Chondrocyte (in vitro differentiated cells): ENCODE measurements at regions not wholly inside any gene's neighbourhood (a gene's known extent, or its start where the extent isn't known, plus 50 kb on each side); places are given as distances from the start of the nearest gene placed in this dataset.
A peak's percentile ranks its signal among the peaks of the same experiment; 100 is the strongest.

Source experiments
- DNase-seq: peaks from one replicate; pipeline ENCODE4 v3.0.0; 2021; ENCODE audit warnings: mixed read lengths, low spot score
- H3K27ac Mint-ChIP-seq: one replicate; pipeline ENCODE4 v1.8.0; 2021; ENCODE audit warnings: mild to moderate bottlenecking, moderate library complexity, mixed read lengths; ENCODE audit not compliant: unreplicated experiment
- H3K27me3 Mint-ChIP-seq: 2 replicates; pipeline ENCODE4 v1.8.0; 2021; ENCODE audit warnings: low read depth, mixed read lengths
- H3K36me3 Mint-ChIP-seq: 2 replicates; pipeline ENCODE4 v1.8.0; 2021; ENCODE audit warnings: low read depth, mixed read lengths
- H3K4me1 Mint-ChIP-seq: 2 replicates; pipeline ENCODE4 v1.8.0; 2021; ENCODE audit warnings: low read depth, mild to moderate bottlenecking, mixed read lengths
- H3K4me3 Mint-ChIP-seq: one replicate; pipeline ENCODE4 v1.8.0; 2021; ENCODE audit warnings: mild to moderate bottlenecking, moderate library complexity, mixed read lengths; ENCODE audit not compliant: unreplicated experiment
- H3K9me3 Mint-ChIP-seq: 2 replicates; pipeline ENCODE4 v1.8.0; 2021; ENCODE audit warnings: low read depth, mixed read lengths
- CTCF ChIP-seq: fragments of 200-600 bp; sonication (generic); IDR thresholded peaks from 2 replicates; pipeline ENCODE4 v1.5.0; 2021; ENCODE audit warnings: antibody characterized with exemption, mild to moderate bottlenecking, moderate library complexity

GRCh38 chr7:28347475-28348318 lies 64.6 kb upstream of the CREB5 start:
- H3K4me1 Mint-ChIP-seq = peaks cover 30% of the 10 kb centered on the region
- TF ChIP-seq CTCF = no peak
- H3K4me3 Mint-ChIP-seq = no peak overlapping the region
- peak overlapping the region; percentile 71 for H3K27ac Mint-ChIP-seq
- H3K27me3 Mint-ChIP-seq = no peaks in the 10 kb centered on the region
- peaks cover 13% of the 10 kb centered on the region for H3K9me3 Mint-ChIP-seq
- no peak for DNase-seq
- H3K36me3 Mint-ChIP-seq = no peaks in the 10 kb centered on the region

DNA sequence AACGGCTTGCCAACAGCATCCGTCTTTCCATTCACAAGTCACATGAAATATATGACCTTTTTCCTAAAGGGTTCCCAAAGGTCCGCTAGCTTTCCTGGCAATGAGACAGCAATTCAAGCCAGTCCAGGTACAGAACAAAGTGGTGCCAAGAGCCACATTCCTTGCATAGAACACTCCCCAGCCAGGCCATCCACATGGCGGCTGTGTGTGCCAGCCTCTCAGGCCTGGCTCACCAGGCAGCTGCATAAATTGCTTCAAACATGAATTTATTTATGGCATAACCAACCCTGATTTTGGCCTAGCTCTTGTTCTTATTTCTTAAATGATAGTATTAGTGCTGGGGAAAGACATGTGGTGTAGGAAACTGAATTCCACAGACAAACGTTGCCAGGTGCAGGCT lies 63.7 kb upstream of the CREB5 start:
- H3K36me3 Mint-ChIP-seq = no peaks in the 10 kb centered on the region
- H3K4me3 Mint-ChIP-seq = no peak overlapping the region
- DNase-seq = no peak
- H3K4me1 Mint-ChIP-seq = peaks cover 30% of the 10 kb centered on the region
- no peak for TF ChIP-seq CTCF
- no peak overlapping the region for H3K27ac Mint-ChIP-seq
- H3K9me3 Mint-ChIP-seq = peaks cover 8% of the 10 kb centered on the region
- no peaks in the 10 kb centered on the region for H3K27me3 Mint-ChIP-seq

DNA sequence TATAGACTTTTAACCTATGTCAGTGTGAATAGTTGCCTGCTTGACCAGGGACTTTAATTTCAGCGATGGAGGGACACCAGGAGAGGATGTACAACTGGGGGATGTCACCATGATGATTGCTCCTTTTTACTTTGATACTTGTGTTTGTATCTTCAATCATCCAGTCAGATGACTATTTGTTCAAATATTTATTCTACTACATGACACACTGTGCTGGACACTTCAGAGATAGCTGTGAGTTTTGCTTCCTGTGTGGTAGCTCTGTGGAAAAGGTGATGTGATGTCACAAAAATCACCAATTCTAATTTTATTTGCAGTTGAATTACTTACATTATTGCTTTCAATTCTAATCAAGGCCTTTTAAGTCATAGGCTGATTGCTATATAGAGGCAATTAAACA lies 62.7 kb upstream of the CREB5 start:
- Mint-ChIP-seq H3K4me3 (no peak overlapping the region), H3K4me1 (peaks cover 39% of the 10 kb centered on the region), H3K27ac (no peak overlapping the region), H3K27me3 (no peaks in the 10 kb centered on the region), H3K9me3 (no peaks in the 10 kb centered on the region), H3K36me3 (no peaks in the 10 kb centered on the region)
- no peak for DNase-seq
- no peak for TF ChIP-seq CTCF

DNA sequence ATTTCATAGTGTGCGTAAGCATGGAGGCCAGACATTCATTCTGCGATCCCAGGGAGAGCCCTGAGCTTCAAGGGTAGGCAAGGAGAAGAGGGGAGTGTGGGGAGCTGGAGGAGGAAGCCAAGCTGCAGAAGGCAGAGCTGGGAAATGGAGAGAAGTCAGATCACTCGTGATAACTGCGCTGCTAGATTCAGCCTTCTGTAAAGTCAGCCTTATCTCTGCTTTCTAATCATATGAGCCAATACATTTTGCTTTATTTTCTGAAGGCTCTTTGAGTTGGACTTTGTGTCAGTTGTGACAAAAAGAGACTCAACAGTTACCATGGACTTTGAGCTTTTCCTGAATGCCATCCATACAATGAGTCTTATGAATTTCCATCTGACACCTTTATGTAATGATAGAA lies 61.7 kb upstream of the CREB5 start:
- Mint-ChIP-seq H3K27me3 (no peaks in the 10 kb centered on the region), H3K9me3 (no peaks in the 10 kb centered on the region), H3K4me3 (no peak overlapping the region), H3K4me1 (peaks cover 44% of the 10 kb centered on the region), H3K27ac (no peak overlapping the region), H3K36me3 (no peaks in the 10 kb centered on the region)
- DNase-seq = no peak
- no peak for TF ChIP-seq CTCF

DNA sequence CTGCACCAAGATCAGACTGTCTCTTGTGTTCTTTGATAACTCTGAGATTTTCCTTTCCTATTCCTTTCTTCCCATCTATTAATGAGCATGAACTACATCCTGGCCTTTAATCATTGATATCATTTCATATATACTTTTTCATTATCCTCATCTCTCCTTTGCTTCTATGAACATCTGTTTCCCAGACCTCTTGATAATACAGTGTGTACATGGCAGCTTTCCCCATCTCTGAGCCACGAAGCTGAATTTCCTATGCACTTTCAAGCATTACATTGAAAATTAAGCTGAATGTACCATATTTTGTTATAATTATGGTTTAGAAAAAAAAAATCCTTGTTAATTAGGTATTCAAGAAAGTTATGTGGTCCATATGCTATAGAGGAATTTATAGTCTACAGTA lies 60.9 kb upstream of the CREB5 start:
- no peak for TF ChIP-seq CTCF
- no peak for DNase-seq
- H3K4me1 Mint-ChIP-seq = peaks cover 38% of the 10 kb centered on the region
- no peak overlapping the region for H3K27ac Mint-ChIP-seq
- H3K27me3 Mint-ChIP-seq = no peaks in the 10 kb centered on the region
- H3K9me3 Mint-ChIP-seq = no peaks in the 10 kb centered on the region
- no peak overlapping the region for H3K4me3 Mint-ChIP-seq
- no peaks in the 10 kb centered on the region for H3K36me3 Mint-ChIP-seq
